ENCODE measurements at regions not wholly inside any gene's neighbourhood (a gene's known extent, or its start where the extent isn't known, plus 50 kb on each side); places are given as distances from the start of the nearest gene placed in this dataset.

- no peaks in the 10 kb centered on the region for H3K4me1 ChIP-seq
- H3K27ac ChIP-seq = no peak overlapping the region
- H3K27me3 ChIP-seq (ENCODE audit: control insufficient read depth, insufficient read depth, low read length) = no peaks in the 10 kb centered on the region
- H3K9ac ChIP-seq = no peak overlapping the region
- H3K79me2 ChIP-seq = no peaks in the 10 kb centered on the region
- no peak overlapping the region for H2AFZ ChIP-seq
- TF ChIP-seq, protein P1, sequence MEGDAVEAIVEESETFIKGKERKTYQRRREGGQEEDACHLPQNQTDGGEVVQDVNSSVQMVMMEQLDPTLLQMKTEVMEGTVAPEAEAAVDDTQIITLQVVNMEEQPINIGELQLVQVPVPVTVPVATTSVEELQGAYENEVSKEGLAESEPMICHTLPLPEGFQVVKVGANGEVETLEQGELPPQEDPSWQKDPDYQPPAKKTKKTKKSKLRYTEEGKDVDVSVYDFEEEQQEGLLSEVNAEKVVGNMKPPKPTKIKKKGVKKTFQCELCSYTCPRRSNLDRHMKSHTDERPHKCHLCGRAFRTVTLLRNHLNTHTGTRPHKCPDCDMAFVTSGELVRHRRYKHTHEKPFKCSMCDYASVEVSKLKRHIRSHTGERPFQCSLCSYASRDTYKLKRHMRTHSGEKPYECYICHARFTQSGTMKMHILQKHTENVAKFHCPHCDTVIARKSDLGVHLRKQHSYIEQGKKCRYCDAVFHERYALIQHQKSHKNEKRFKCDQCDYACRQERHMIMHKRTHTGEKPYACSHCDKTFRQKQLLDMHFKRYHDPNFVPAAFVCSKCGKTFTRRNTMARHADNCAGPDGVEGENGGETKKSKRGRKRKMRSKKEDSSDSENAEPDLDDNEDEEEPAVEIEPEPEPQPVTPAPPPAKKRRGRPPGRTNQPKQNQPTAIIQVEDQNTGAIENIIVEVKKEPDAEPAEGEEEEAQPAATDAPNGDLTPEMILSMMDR (IDR thresholded peaks at IDR 0.05) = no peak
- no peak overlapping the region for H3K4me2 ChIP-seq (ENCODE audit: low read length)
- H3K9me3 ChIP-seq (ENCODE audit: control insufficient read depth, low read length) = no peaks in the 10 kb centered on the region
- no peak overlapping the region for H3K4me3 ChIP-seq (ENCODE audit: low read depth, low read length)
- no peaks in the 10 kb centered on the region for H3K36me3 ChIP-seq (ENCODE audit: control insufficient read depth, insufficient read depth, low read length)
Observed at GRCh38 chr16:87127766-87128147, 189.4 kb downstream of the C16orf95 start.

DNA sequence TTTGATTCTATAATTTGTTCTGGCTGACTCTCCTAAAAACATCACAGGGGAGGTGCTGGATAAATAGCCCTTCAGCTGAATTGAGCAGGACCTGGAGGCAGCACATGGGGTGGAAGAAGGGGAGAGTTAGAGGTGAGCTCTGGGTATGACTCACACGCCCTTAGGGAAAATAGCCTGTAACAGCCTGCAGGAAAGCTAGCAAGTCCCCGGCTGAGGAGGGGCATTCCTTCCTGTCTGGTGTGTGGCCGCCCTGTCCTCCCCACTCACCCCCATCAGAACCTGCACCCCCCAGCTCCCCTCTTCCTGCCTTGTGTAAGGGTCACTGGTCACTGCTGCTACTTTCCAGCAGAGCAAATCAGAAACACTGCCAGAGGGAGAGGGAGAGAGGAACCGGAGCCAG, 187.4 kb downstream of the C16orf95 start:
- Histone ChIP-seq H3K27ac (no peak overlapping the region), H3K4me3 (ENCODE audit: low read depth, low read length) (no peak overlapping the region), H3K9ac (no peak overlapping the region), H3K27me3 (ENCODE audit: control insufficient read depth, insufficient read depth, low read length) (no peaks in the 10 kb centered on the region), H3K9me3 (ENCODE audit: control insufficient read depth, low read length) (no peaks in the 10 kb centered on the region), H3K36me3 (ENCODE audit: control insufficient read depth, insufficient read depth, low read length) (no peaks in the 10 kb centered on the region), H3K4me2 (ENCODE audit: low read length) (no peak overlapping the region), H3K79me2 (no peaks in the 10 kb centered on the region), H2AFZ (no peak overlapping the region), H3K4me1 (no peaks in the 10 kb centered on the region)
- TF ChIP-seq, protein P1 (IDR thresholded peaks at IDR 0.05) = no peak

- H3K4me3 ChIP-seq (ENCODE audit: low read depth, low read length) = no peak overlapping the region
- H3K9me3 ChIP-seq (ENCODE audit: control insufficient read depth, low read length) = no peaks in the 10 kb centered on the region
- no peaks in the 10 kb centered on the region for H3K36me3 ChIP-seq (ENCODE audit: control insufficient read depth, insufficient read depth, low read length)
- no peak overlapping the region for H3K9ac ChIP-seq
- H3K4me1 ChIP-seq = no peaks in the 10 kb centered on the region
- H3K4me2 ChIP-seq (ENCODE audit: low read length) = no peak overlapping the region
- H2AFZ ChIP-seq = no peak overlapping the region
- H3K27ac ChIP-seq = no peak overlapping the region
- TF ChIP-seq, protein P1 (IDR thresholded peaks at IDR 0.05) = no peak
- no peaks in the 10 kb centered on the region for H3K27me3 ChIP-seq (ENCODE audit: control insufficient read depth, insufficient read depth, low read length)
- H3K79me2 ChIP-seq = no peaks in the 10 kb centered on the region
Observed at GRCh38 chr16:87131061-87131995, 185.9 kb downstream of the C16orf95 start.

GRCh38 chr16:87131996-87132345, 185.2 kb downstream of the C16orf95 start:
- TF ChIP-seq, protein P1 (IDR thresholded peaks at IDR 0.05) = no peak
- no peak overlapping the region for H2AFZ ChIP-seq
- H3K4me3 ChIP-seq (ENCODE audit: low read depth, low read length) = no peak overlapping the region
- no peaks in the 10 kb centered on the region for H3K4me1 ChIP-seq
- H3K27me3 ChIP-seq (ENCODE audit: control insufficient read depth, insufficient read depth, low read length) = no peaks in the 10 kb centered on the region
- H3K4me2 ChIP-seq (ENCODE audit: low read length) = no peak overlapping the region
- H3K9ac ChIP-seq = no peak overlapping the region
- no peak overlapping the region for H3K27ac ChIP-seq
- no peaks in the 10 kb centered on the region for H3K9me3 ChIP-seq (ENCODE audit: control insufficient read depth, low read length)
- no peaks in the 10 kb centered on the region for H3K79me2 ChIP-seq
- H3K36me3 ChIP-seq (ENCODE audit: control insufficient read depth, insufficient read depth, low read length) = no peaks in the 10 kb centered on the region
